GM18861 (cell line): ENCODE measurements at regions not wholly inside any gene's neighbourhood (a gene's known extent, or its start where the extent isn't known, plus 50 kb on each side); places are given as distances from the start of the nearest gene placed in this dataset.

Source experiments
- ATAC-seq: cut with Tn5 transposase; IDR thresholded peaks from one replicate; pipeline ENCODE4 v1.9.1; 2021; ENCODE audit not compliant: unreplicated experiment

DNA sequence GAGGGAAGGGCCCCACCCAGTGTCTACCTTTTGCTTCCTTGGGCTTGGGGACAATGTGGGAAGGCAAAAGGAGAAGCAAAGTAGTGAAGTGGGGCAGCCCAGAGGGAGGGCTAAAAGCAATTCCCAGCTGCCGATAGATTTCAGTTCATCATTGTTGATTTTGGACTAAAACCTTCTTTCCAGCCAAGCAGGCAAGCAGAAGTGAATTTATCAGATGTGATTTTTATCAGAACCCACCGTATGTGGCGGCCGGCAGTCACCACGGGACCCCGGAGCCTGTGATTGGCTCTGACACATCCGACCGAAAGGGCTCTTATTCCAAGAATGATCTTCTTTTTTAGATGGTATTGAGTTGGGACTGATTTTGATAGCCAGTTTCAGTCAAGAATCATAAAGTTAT is 559.9 kb downstream of the PSAT1 start:
- ATAC-seq, result no peak

- ATAC-seq, result no peak
Observed at GRCh38 chr9:78857373-78858225, 560.7 kb downstream of the PSAT1 start.

- ATAC-seq, result no peak
Observed at GRCh38 chr9:78858266-78858665, 561.3 kb downstream of the PSAT1 start.

- no peak for ATAC-seq
Observed at GRCh38 chr9:78860801-78861475, 564.0 kb downstream of the PSAT1 start.

GRCh38 chr9:78863531-78863930 is 566.6 kb downstream of the PSAT1 start:
- no peak for ATAC-seq

- no peak for ATAC-seq
Observed at GRCh38 chr9:78865737-78866136, 568.8 kb downstream of the PSAT1 start.

GRCh38 chr9:78866207-78867132 is 569.5 kb downstream of the PSAT1 start:
- no peak for ATAC-seq

DNA sequence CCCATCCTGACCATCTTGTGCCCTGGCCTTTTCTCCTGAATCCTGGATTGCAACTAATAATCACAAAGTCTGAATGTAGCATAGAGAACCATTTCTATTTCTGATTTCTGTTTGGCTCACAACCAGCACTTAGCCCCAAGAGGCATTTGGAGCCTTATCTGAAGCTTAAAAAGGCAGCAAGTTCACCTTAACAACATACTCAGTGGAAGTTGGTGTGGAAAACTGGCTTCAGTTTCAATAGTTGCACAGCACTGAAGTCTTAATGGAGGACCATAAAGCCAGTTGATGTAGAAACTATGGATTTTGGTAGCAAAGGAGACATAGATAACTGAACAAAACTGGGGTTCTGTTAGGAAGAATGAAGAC is 574.1 kb downstream of the PSAT1 start:
- ATAC-seq, result no peak

- no peak for ATAC-seq
Observed at GRCh38 chr9:78871452-78872331, 574.8 kb downstream of the PSAT1 start.

- no peak for ATAC-seq
Observed at GRCh38 chr9:78874061-78874460, 577.1 kb downstream of the PSAT1 start.

GRCh38 chr9:78879324-78880100 is 582.6 kb downstream of the PSAT1 start:
- no peak for ATAC-seq

- no peak for ATAC-seq
Observed at GRCh38 chr9:78881295-78881694, 584.4 kb downstream of the PSAT1 start.

DNA sequence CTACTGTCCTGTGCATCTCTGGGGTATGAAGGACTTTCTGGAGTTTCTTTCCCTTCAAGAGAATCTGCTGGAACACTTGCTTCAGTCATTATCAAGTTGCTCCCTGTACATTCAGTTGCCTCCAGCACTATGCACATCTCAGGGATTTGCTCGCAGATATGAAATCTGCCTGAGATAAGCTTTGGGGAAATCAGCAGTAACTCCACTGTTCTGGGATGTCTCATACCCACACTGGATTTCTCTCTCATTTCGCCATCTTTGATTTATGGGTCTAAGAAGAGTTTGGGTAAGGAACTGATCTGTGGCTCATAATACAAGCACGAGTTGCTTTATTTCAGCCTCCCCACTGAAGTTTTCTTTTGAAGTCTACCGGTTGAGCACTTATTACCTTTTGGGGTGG is 585.6 kb downstream of the PSAT1 start:
- ATAC-seq, result no peak

DNA sequence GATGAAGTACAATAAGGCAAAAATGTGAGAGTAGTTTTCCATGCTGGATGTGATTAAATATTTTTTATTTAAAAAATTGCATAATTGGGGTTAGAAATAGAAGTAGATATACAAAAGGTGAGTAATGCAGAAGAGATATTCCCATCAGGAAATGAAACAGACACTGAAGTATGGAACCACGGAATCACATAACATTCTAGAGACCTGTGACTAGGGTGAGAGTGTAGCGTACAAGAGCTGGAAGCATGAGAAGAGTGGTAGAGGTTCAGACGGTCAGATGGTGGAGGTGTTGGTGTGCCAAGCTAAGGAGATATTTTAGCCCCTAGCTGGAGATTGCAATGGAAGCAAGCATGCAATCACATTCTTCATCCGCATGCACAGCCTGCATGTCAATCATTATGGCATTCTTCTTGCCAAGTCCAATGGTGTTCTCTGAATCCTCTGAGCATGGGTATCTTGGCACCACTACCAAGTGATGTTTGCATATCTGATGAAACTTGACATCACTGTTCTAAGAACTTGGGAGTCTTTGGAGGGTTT is 587.8 kb downstream of the PSAT1 start:
- no peak for ATAC-seq

- no peak for ATAC-seq
Observed at GRCh38 chr9:78892182-78892581, 595.3 kb downstream of the PSAT1 start.

- no peak for ATAC-seq
Observed at GRCh38 chr9:78892769-78893168, 595.8 kb downstream of the PSAT1 start.

- ATAC-seq, result no peak
Observed at GRCh38 chr9:78893774-78894401, 597.0 kb downstream of the PSAT1 start.

DNA sequence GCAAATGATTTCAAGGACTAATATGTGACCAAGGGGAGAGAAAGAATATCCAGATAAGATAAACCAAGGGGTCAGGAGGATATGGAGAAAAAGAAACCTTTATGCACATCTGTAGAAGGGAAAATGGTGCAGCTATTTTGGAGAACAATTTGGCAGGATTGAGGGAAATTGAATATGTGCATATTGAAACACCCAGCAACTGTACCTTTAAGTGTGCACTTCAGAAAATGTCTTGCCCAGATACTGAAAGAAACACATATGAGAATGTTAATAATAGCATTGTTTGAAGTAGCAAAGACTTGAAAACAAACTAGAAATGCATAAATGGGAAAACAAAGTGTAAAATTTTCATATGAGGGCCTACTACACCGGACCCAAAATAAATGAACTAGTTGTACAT is 599.6 kb downstream of the PSAT1 start:
- ATAC-seq, result no peak

GRCh38 chr9:78898234-78898633 is 601.3 kb downstream of the PSAT1 start:
- ATAC-seq, result no peak
